MM.1S (cell line): ENCODE measurements at regions not wholly inside any gene's neighbourhood (a gene's known extent, or its start where the extent isn't known, plus 50 kb on each side); places are given as distances from the start of the nearest gene placed in this dataset.

Source experiments
- DNase-seq: peaks from one replicate; pipeline ENCODE4 v3.0.0-alpha.2; 2015
- H2AFZ ChIP-seq: fragments of 300-600 bp; sonication (generic); 2 replicates; pipeline ENCODE4 v1.6.0; 2016; ENCODE audit warnings: antibody characterized with exemption, low read length
- H3F3A ChIP-seq: fragments of 300-600 bp; sonication (generic); 2 replicates; pipeline ENCODE4 v1.6.1; 2016; ENCODE audit warnings: mild to moderate bottlenecking, antibody characterized with exemption, low read length, moderate library complexity, mixed read lengths; ENCODE audit not compliant: insufficient read depth
- H3K27ac ChIP-seq: fragments of 300-600 bp; sonication (generic); 2 replicates; pipeline ENCODE4 v1.5.1; 2016; ENCODE audit warnings: mild to moderate bottlenecking, low read length
- H3K27me3 ChIP-seq: fragments of 300-600 bp; sonication (generic); replicated peaks from 2 replicates; pipeline ENCODE4 v1.6.0; 2016; ENCODE audit warnings: low read length; ENCODE audit not compliant: insufficient read depth
- H3K36me3 ChIP-seq: fragments of 300-600 bp; sonication (generic); replicated peaks from 2 replicates; pipeline ENCODE4 v1.6.1; 2016; ENCODE audit warnings: mild to moderate bottlenecking, low read length, mixed read lengths; ENCODE audit not compliant: insufficient read depth
- H3K4me1 ChIP-seq: fragments of 300-600 bp; sonication (generic); 2 replicates; pipeline ENCODE4 v1.6.1; 2016; ENCODE audit warnings: low read length, mixed read lengths
- H3K4me2 ChIP-seq: fragments of 300-600 bp; sonication (generic); 2 replicates; pipeline ENCODE4 v1.6.0; 2016; ENCODE audit warnings: low read depth, low read length
- H3K4me3 ChIP-seq: fragments of 300-600 bp; sonication (generic); 2 replicates; pipeline ENCODE4 v1.5.1; 2016; ENCODE audit warnings: low read length, mixed read lengths
- H3K79me2 ChIP-seq: fragments of 300-600 bp; sonication (generic); 2 replicates; pipeline ENCODE4 v1.6.1; 2016; ENCODE audit warnings: mixed run types, low read length, mixed read lengths
- H3K9ac ChIP-seq: fragments of 300-600 bp; sonication (generic); 2 replicates; pipeline ENCODE4 v1.6.1; 2016; ENCODE audit warnings: low read length, mixed read lengths
- H3K9me2 ChIP-seq: fragments of 300-600 bp; sonication (generic); replicated peaks from 2 replicates; pipeline ENCODE4 v1.6.1; 2016; ENCODE audit warnings: mild to moderate bottlenecking, low read length, mixed read lengths; ENCODE audit not compliant: insufficient read depth
- H3K9me3 ChIP-seq: fragments of 300-600 bp; sonication (generic); replicated peaks from 2 replicates; pipeline ENCODE4 v1.6.1; 2016; ENCODE audit warnings: mild to moderate bottlenecking, low read length, mixed read lengths; ENCODE audit not compliant: insufficient read depth
- H4K20me1 ChIP-seq: fragments of 300-600 bp; sonication (generic); 2 replicates; pipeline ENCODE4 v1.6.1; 2016; ENCODE audit warnings: mild to moderate bottlenecking, low read length, moderate library complexity, mixed read lengths; ENCODE audit not compliant: insufficient read depth
- EZH2 ChIP-seq: fragments of 300-600 bp; sonication (generic); optimal IDR thresholded peaks from 2 replicates; pipeline ENCODE3; 2017; ENCODE audit warnings: low read depth, mild to moderate bottlenecking, antibody characterized with exemption, low read length, mixed read lengths
- EZH2phosphoT487 ChIP-seq: fragments of 300-600 bp; sonication (generic); IDR thresholded peaks from 2 replicates; pipeline ENCODE4 v1.6.1; 2018; ENCODE audit warnings: antibody characterized with exemption, low read length
- TF ChIP-seq, protein P1 (sequence below): fragments of 300-600 bp; sonication (generic); IDR thresholded peaks from 2 replicates; pipeline ENCODE4 v1.5.1; 2016; ENCODE audit warnings: antibody characterized with exemption, low read length, mixed read lengths

DNA sequence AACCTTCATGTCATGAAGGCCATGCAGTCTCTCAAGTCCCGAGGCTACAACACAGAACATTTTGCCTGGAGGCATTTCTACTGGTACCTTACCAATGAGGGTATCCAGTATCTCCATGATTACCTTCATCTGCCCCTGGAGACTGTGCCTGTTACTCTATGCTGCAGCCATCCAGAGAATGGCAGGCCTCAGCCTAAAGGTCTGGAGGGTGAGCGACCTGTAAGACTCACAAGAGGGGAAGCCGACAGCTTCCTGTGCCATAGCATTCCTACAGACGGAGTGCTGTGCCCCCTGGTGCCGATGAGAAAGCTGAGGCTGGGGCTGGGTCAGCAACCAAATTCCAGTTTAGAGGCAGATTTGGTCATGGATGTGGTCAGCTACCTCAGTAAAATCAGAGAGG is 51.3 kb upstream of the CADPS start:
- Histone ChIP-seq H3K27ac (no peak overlapping the region), H3F3A (no peaks in the 10 kb centered on the region), H3K4me1 (no peaks in the 10 kb centered on the region), H4K20me1 (no peaks in the 10 kb centered on the region), H3K4me3 (no peak overlapping the region), H3K36me3 (no peaks in the 10 kb centered on the region), H3K9me2 (no peaks in the 10 kb centered on the region), H3K9ac (no peak overlapping the region), H3K27me3 (no peaks in the 10 kb centered on the region), H2AFZ (no peak overlapping the region), H3K79me2 (no peaks in the 10 kb centered on the region), H3K4me2 (no peak overlapping the region), H3K9me3 (no peaks in the 10 kb centered on the region)
- no peak for DNase-seq
- no peak for TF ChIP-seq EZH2

GRCh38 chr3:62928256-62928655 is 53.0 kb upstream of the CADPS start:
- Histone ChIP-seq H3K27me3 (no peaks in the 10 kb centered on the region), H4K20me1 (no peaks in the 10 kb centered on the region), H3K9ac (no peak overlapping the region), H3K9me2 (no peaks in the 10 kb centered on the region), H3K79me2 (no peaks in the 10 kb centered on the region), H3K4me3 (no peak overlapping the region), H3K27ac (no peak overlapping the region), H3K36me3 (no peaks in the 10 kb centered on the region), H3K4me2 (no peak overlapping the region), H2AFZ (no peak overlapping the region), H3K4me1 (no peaks in the 10 kb centered on the region), H3F3A (no peaks in the 10 kb centered on the region), H3K9me3 (no peaks in the 10 kb centered on the region)
- no peak for DNase-seq
- no peak for TF ChIP-seq EZH2
- TF ChIP-seq, protein P1, sequence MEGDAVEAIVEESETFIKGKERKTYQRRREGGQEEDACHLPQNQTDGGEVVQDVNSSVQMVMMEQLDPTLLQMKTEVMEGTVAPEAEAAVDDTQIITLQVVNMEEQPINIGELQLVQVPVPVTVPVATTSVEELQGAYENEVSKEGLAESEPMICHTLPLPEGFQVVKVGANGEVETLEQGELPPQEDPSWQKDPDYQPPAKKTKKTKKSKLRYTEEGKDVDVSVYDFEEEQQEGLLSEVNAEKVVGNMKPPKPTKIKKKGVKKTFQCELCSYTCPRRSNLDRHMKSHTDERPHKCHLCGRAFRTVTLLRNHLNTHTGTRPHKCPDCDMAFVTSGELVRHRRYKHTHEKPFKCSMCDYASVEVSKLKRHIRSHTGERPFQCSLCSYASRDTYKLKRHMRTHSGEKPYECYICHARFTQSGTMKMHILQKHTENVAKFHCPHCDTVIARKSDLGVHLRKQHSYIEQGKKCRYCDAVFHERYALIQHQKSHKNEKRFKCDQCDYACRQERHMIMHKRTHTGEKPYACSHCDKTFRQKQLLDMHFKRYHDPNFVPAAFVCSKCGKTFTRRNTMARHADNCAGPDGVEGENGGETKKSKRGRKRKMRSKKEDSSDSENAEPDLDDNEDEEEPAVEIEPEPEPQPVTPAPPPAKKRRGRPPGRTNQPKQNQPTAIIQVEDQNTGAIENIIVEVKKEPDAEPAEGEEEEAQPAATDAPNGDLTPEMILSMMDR: no peak
- TF ChIP-seq EZH2phosphoT487: no peak

DNA sequence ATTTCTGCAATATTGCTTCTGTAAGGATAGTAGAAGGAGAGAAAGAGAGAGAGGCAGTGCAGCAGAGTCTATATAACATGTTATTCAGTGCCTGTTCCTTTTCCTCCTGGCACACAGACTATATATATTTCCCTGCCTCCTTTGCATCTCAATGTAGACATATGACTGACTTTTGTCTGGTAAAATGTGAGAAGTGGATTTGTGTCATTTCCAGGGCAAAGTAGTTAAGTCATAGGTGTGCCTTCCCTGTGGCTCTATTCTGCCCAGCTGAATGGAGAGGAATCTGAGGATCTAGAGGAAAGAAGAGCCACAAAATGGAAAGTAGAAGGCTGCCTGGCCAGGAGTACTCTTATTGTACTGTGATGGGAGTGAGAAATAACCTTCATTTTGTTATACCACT is 54.6 kb upstream of the CADPS start:
- no peaks in the 10 kb centered on the region for H3K4me1 ChIP-seq
- H3K27me3 ChIP-seq: no peaks in the 10 kb centered on the region
- no peaks in the 10 kb centered on the region for H4K20me1 ChIP-seq
- H3K4me2 ChIP-seq: no peak overlapping the region
- no peaks in the 10 kb centered on the region for H3K36me3 ChIP-seq
- no peaks in the 10 kb centered on the region for H3K9me2 ChIP-seq
- no peaks in the 10 kb centered on the region for H3K79me2 ChIP-seq
- no peak overlapping the region for H2AFZ ChIP-seq
- H3K4me3 ChIP-seq: no peak overlapping the region
- TF ChIP-seq, protein P1: no peak
- no peak for TF ChIP-seq EZH2
- TF ChIP-seq EZH2phosphoT487: no peak
- H3F3A ChIP-seq: no peaks in the 10 kb centered on the region
- H3K9ac ChIP-seq: no peak overlapping the region
- DNase-seq: no peak
- H3K9me3 ChIP-seq: no peaks in the 10 kb centered on the region
- no peak overlapping the region for H3K27ac ChIP-seq

GRCh38 chr3:62935793-62936192 is 60.6 kb upstream of the CADPS start:
- Histone ChIP-seq H3K9me3 (no peaks in the 10 kb centered on the region), H3F3A (no peaks in the 10 kb centered on the region), H3K9ac (no peak overlapping the region), H3K9me2 (no peaks in the 10 kb centered on the region), H3K4me2 (no peak overlapping the region), H4K20me1 (no peaks in the 10 kb centered on the region), H3K36me3 (no peaks in the 10 kb centered on the region), H3K27ac (no peak overlapping the region), H3K4me3 (no peak overlapping the region), H3K79me2 (no peaks in the 10 kb centered on the region), H2AFZ (no peak overlapping the region), H3K27me3 (no peaks in the 10 kb centered on the region), H3K4me1 (peaks cover 1% of the 10 kb centered on the region; the same call in 1 of the 2 replicates)
- no peak for DNase-seq
- TF ChIP-seq EZH2: no peak
- TF ChIP-seq, protein P1: no peak
